Ishikawa (cell line): ENCODE measurements at regions not wholly inside any gene's neighbourhood (a gene's known extent, or its start where the extent isn't known, plus 50 kb on each side); places are given as distances from the start of the nearest gene placed in this dataset.

Experiments
- CEBPB ChIP-seq: IDR thresholded peaks from 2 replicates; pipeline ENCODE4 v1.6.1; 2012
- CREB1 ChIP-seq: IDR thresholded peaks from 2 replicates; pipeline ENCODE4 v1.6.1; 2012; ENCODE audit warnings: low read depth
- EGR1 ChIP-seq: IDR thresholded peaks from 2 replicates; pipeline ENCODE4 v1.6.1; 2012
- EP300 ChIP-seq: IDR thresholded peaks from 2 replicates; pipeline ENCODE4 v1.6.1; 2012; ENCODE audit warnings: borderline replicate concordance
- FOXM1 ChIP-seq: IDR thresholded peaks from 2 replicates; pipeline ENCODE4 v1.6.1; 2012; ENCODE audit warnings: low read depth, borderline replicate concordance
- NFIC ChIP-seq: IDR thresholded peaks from 2 replicates; pipeline ENCODE4 v1.6.1; 2012
- RAD21 ChIP-seq: IDR thresholded peaks from 2 replicates; pipeline ENCODE4 v1.6.1; 2012; ENCODE audit warnings: low read depth
- REST ChIP-seq: IDR thresholded peaks from 2 replicates; pipeline ENCODE4 v1.6.1; 2012; ENCODE audit warnings: low read depth, mild to moderate bottlenecking
- TAF1 ChIP-seq: IDR thresholded peaks from 2 replicates; pipeline ENCODE4 v1.6.1; 2012; ENCODE audit warnings: low read depth, mild to moderate bottlenecking
- TCF12 ChIP-seq: IDR thresholded peaks from 2 replicates; pipeline ENCODE4 v1.6.1; 2012; ENCODE audit warnings: low read depth
- TEAD4 ChIP-seq: IDR thresholded peaks from 2 replicates; pipeline ENCODE4 v1.6.1; 2012
- YY1 ChIP-seq: IDR thresholded peaks from 2 replicates; pipeline ENCODE4 v1.6.1; 2012; ENCODE audit warnings: low read depth
- ZBTB7A ChIP-seq: IDR thresholded peaks from 2 replicates; pipeline ENCODE4 v1.6.1; 2012; ENCODE audit warnings: low read depth
- TF ChIP-seq, protein P1 (sequence below): IDR thresholded peaks from 2 replicates; pipeline ENCODE4 v1.6.1; 2012
- TF ChIP-seq, protein P2 (sequence below): IDR thresholded peaks from 2 replicates; pipeline ENCODE4 v1.6.1; 2012

GRCh38 chr4:173879509-173879908, 349.5 kb upstream of the HAND2 start:
- TF ChIP-seq FOXM1 (no peak), NFIC (no peak)

DNA sequence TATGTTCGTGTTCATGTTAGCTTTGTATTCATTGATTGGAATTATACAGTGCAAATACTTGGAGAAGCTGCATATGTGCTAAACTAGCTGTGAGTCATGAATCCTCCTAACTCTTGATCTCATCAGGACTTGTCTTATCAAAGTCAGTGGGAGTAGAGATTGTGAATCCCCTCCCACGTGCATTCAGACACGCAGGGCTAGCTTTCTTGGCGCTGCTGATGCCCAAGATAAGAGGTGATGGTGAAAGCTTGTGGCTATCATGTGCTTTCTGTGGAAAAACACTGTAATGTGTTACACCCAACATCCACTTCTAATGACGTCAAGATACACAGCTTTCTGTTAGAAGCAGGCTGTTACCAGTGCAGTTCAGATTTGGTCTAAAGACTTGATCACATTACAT, 348.7 kb upstream of the HAND2 start:
- TF ChIP-seq EGR1 (no peak), NFIC (no peak), ZBTB7A (no peak)
- TF ChIP-seq, protein P1, sequence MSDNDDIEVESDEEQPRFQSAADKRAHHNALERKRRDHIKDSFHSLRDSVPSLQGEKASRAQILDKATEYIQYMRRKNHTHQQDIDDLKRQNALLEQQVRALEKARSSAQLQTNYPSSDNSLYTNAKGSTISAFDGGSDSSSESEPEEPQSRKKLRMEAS = no peak

- TF ChIP-seq NFIC = no peak
- no peak for TF ChIP-seq TCF12
- no peak for TF ChIP-seq TEAD4
- no peak for TF ChIP-seq FOXM1
- TF ChIP-seq, protein P1 = no peak
- no peak for TF ChIP-seq TAF1
- TF ChIP-seq ZBTB7A = no peak
- no peak for TF ChIP-seq REST
- no peak for TF ChIP-seq EP300
- no peak for TF ChIP-seq YY1
- no peak for TF ChIP-seq CREB1
- TF ChIP-seq CEBPB = no peak
- no peak for TF ChIP-seq RAD21
- TF ChIP-seq, protein P2, sequence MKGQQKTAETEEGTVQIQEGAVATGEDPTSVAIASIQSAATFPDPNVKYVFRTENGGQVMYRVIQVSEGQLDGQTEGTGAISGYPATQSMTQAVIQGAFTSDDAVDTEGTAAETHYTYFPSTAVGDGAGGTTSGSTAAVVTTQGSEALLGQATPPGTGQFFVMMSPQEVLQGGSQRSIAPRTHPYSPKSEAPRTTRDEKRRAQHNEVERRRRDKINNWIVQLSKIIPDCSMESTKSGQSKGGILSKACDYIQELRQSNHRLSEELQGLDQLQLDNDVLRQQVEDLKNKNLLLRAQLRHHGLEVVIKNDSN = no peak
- no peak for TF ChIP-seq EGR1
Observed at GRCh38 chr4:173871643-173872042, 341.6 kb upstream of the HAND2 start.

DNA sequence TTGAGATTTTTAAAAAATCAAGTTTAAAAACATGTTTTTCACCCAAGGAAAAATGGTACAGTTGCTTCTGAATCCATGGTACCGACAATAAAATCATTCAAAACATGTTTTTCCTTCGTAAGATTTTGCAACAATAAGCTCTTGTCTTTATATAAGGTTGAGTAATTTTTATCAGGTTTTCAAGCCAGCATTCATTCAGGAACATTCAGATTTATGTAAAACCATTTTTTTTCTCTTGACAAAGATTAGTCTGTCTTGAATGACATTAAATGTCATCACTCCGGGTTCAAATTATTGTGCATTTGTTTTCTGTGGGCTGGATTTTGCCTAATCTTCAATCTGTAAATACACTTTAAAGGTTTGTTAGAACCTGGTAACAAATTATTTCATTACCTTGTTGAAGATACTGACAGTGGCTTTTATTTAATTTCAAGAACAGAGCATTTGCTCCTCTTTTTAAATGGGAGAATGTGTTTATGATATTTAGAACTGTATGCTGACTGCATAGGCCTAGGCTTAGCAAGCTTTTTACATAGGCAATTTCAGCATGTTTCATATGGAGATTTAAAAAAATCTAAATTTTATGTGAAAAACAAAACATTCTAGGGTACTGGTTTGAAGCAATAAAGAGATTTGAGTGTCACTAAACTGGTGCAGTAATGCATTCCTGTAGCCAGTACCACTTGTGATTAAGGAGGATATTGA, 336.4 kb upstream of the HAND2 start:
- TF ChIP-seq REST (no peak), ZBTB7A (no peak), EGR1 (no peak), YY1 (no peak), TCF12 (no peak), CEBPB (no peak), TEAD4 (no peak), TAF1 (no peak), EP300 (no peak), NFIC (no peak), CREB1 (no peak), FOXM1 (no peak)
- TF ChIP-seq, protein P1 = no peak

DNA sequence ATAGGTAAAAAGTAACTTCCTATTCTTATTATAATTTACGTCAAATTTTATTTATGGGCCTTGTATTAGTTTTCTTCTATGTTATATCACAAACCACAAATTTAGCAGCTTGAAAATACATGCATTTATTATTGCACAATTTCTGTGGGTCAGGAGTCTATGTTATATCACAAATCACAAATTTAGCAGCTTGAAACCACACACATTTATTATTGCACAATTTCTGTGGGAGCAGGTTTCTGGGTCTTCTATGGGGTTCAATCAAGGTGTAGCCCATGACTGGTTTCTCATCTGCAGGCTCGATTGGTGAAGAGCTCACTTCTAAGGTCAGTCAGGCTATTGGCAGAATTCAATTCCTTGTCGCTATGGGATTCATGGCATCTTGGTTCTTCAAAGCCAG, 332.7 kb upstream of the HAND2 start:
- TF ChIP-seq TEAD4 = no peak
- no peak for TF ChIP-seq REST
- no peak for TF ChIP-seq TCF12
- TF ChIP-seq FOXM1 = no peak
- TF ChIP-seq EP300 = no peak
- TF ChIP-seq TAF1 = no peak
- TF ChIP-seq, protein P1 = no peak
- no peak for TF ChIP-seq RAD21
- no peak for TF ChIP-seq ZBTB7A
- no peak for TF ChIP-seq CREB1
- TF ChIP-seq NFIC = no peak
- TF ChIP-seq, protein P2 = no peak
- no peak for TF ChIP-seq EGR1
- TF ChIP-seq YY1 = no peak
- TF ChIP-seq CEBPB = no peak
